GDM1 (cell line): ENCODE measurements at regions not wholly inside any gene's neighbourhood (a gene's known extent, or its start where the extent isn't known, plus 50 kb on each side); places are given as distances from the start of the nearest gene placed in this dataset.
"Not testable (repeated sequence)": the region's sequence is repeated elsewhere in the genome, so short reads cannot be mapped to it uniquely, and the experiment has no call there.

ENCODE experiments used
- DNase-seq: peaks from one replicate; lab custom pipeline; 2025; lab: John Stamatoyannopoulos, UW

GRCh38 chr12:83349907-83350611 is 663.4 kb downstream of the TMTC2 start:
- DNase-seq: no peak

GRCh38 chr12:83346333-83346732 is 659.6 kb downstream of the TMTC2 start:
- no peak for DNase-seq

DNA sequence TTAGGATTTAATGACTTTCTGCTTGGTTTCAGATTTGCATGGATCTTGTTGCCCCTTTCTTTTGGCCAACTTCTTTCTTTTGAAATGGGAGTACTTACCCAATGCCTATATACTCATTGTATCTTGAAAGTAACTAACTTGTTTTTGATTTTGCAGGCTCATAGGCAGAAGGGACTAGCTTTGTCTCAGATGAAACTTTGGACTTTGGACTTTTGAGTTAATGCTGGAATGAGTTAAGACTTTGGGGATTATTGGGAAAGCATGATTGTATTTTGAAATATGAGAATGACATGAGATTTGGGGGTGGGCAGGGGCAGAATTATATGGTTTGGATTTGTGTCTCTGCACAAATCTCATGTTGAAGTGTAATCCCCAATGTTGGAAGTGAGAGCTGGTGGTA is 657.1 kb downstream of the TMTC2 start:
- DNase-seq: no peak

DNA sequence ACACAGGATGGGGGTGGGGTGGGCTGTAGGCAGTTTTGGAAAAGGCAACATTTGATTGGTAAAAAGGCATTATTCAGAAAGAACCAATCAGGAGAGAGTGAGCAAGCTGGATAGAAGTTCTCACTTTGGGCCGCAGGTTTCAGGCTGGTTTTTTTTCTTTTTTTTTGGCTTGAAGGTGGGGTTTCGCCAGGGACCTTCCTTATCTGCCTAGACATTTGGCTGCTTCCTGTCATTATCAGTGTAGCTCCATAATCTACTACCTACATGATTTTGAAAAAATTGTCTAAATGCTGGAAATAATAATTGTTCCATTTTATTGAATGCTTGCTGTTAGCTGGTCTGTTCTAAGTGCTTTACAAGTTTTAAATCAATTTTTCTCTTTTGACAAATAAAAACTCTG is 649.0 kb downstream of the TMTC2 start:
- DNase-seq: no peak

GRCh38 chr12:83326666-83327065 is 640.0 kb downstream of the TMTC2 start:
- DNase-seq: no peak

DNA sequence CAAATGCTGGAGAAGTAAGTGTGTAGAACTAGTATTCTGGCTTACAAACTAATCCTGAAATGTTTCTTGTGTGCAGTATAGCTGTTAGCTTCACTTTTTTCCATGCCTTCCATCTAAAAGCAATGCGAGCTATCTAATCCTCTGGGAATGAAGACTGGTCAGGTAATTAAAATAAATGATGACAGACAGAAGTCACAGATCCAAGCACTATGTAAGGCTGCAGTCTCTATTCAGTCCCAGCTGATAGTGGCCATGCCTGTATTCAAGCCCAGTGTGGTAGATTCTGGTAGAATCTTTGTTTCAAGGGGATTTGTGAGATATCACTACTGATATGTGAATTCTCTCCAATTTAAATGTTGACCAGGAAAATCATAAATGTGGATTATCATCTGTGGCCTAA is 637.2 kb downstream of the TMTC2 start:
- DNase-seq: no peak

DNA sequence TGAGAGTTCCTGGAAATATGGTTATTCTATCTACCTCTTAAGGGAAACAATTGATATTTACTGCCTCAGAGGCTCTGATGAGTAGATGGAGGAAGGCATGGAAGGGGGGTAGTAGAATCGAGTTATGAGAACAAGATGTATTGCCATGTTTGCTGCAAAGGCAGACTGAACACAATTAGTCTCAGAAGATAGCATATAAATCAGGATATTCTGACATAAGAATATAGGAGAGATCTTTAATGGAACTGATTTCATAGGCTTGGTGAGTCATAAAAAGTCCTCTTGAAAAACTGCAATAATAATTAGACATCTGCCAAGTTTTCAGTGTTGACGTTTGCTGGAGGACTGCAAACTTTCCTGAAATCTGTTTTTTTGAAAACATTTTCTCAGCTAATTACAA is 636.1 kb downstream of the TMTC2 start:
- DNase-seq: no peak

DNA sequence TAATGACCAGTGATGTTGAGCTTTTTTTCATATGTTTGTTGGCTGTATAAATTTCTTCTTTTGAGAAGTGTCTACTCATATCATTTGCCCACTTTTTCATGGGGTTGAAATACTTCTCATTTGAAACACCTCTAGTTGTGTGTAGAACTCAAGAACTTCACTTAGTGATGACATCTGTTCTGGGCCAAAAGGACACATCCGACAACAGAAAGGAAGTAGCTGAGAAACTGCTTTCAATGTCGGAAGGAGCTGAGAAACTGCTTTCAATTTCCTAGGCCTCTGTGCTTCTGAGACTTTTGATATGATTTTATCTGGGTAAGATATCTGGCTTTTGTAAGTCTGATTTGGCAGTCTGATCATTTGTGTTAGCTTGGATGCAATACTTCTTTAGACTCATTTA is 635.3 kb downstream of the TMTC2 start:
- no peak for DNase-seq

- no peak for DNase-seq
Observed at GRCh38 chr12:83320350-83320749, 633.6 kb downstream of the TMTC2 start.

DNA sequence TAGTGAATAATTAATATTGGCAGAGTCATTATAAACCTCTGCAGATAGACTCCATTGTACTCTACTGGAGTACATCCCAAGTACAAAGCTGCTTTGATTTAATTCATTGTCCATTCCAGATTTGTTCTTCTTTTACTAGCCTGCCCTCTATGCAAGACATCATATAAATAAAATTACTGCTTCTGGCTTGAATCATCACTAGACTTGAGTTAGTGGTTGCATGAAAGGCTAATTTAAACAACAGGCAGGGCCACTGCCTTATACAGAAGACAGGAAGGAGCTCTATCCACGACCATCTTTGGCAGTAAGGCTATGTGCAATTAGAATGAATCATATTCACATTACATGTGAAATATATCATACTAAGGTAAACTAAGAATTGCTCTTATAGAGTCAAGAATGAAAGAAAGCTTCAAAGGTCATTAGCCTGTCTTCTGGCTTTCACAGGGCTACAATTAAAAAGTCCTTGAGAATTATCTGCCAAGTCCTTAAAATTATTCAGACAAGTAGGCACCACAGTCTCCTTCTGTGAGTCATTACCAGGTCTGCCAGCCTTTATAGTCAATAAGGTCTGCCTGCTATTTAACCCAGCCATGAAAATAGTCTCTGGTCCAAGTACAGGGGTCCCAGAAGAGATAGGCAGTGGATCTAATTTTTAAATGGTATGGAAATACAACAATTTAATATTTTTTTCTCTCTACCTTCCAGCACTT is 631.8 kb downstream of the TMTC2 start:
- no peak for DNase-seq

- DNase-seq: no peak
Observed at GRCh38 chr12:83317595-83317994, 630.9 kb downstream of the TMTC2 start.

GRCh38 chr12:83313827-83314226 is 627.1 kb downstream of the TMTC2 start:
- no peak for DNase-seq

GRCh38 chr12:83313322-83313721 is 626.6 kb downstream of the TMTC2 start:
- no peak for DNase-seq

GRCh38 chr12:83276904-83277303 is 590.2 kb downstream of the TMTC2 start:
- no peak for DNase-seq

DNA sequence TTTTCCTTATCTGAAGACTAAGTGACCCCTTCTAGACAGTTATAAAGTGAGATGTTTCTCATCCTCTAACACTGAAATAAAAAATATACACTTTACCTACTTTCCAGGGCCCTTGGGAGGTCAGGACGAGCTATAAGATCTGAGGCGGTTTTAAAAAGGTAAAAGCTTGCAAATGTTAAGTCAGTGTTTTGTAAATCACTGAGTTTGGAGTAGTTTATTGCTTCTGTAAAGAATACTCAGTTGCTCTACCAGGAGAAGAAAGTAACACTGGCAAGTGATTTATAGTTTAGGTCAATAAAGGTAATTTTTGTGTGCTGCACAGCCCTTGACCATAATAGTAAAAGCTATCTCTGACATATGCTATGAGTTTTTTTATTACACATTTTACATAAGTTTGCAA is 584.5 kb downstream of the TMTC2 start:
- no peak for DNase-seq

DNA sequence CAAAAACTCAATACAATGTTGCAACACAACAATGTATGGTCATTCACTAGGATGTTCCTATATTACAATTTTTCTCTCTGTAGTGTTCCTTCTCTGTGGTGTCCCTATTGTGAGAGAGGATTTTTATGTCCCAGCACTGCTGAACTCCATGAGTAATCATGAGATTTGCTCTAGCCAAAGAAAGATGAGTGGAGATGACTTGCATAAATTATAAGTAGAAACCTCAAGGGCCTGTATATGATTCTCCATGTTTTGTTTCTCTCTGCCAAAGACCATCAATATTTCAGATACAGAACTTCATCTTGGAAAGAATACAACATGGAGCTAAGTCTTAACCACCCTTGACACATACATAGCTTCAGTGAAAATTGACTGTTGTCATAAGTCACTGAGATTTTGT is 579.1 kb downstream of the TMTC2 start:
- no peak for DNase-seq

GRCh38 chr12:83261998-83262397 is 575.3 kb downstream of the TMTC2 start:
- no peak for DNase-seq

GRCh38 chr12:83260126-83260525 is 573.4 kb downstream of the TMTC2 start:
- not testable (repeated sequence) for DNase-seq

DNA sequence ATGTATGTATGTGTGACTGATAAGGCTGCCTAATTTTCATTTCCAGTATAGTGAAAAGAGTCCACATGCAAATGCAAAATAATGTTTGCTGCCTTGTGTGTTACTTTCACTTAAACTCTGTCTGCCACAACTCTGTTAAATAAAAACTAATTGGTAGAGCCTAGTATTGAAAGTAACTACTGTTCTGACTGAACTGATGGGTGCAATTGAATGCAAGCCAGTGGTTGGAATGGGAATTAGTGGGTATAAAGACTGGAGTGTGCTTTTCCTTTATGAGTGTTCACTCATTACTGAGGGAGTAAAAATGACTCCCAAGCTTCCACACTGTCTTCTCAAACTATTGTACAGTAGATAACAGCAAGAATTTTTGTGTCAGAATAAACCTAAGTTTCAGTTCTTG is 571.0 kb downstream of the TMTC2 start:
- no peak for DNase-seq

- DNase-seq: no peak
Observed at GRCh38 chr12:83256562-83256961, 569.9 kb downstream of the TMTC2 start.

GRCh38 chr12:83250866-83251265 is 564.2 kb downstream of the TMTC2 start:
- DNase-seq: no peak

GRCh38 chr12:83245156-83245555 is 558.5 kb downstream of the TMTC2 start:
- no peak for DNase-seq

DNA sequence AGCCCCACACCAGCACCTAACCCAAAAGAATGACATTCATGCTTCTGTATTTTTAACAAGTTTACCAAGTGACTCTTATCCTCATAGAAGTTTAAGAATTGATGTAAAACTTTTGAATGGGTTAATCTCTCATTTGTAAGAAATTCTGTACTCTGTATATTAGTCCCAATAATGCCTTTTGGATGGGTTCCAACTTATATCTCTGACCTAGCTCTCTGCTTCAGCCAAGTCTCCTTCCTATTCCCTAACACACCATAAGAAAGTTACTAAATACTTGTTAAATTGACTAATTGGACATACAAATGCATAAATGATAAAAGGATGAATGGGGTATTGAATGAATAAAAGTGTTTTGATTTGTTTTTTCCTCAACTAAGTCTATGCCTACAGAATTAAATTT is 557.3 kb downstream of the TMTC2 start:
- no peak for DNase-seq

- not testable (repeated sequence) for DNase-seq
Observed at GRCh38 chr12:83233987-83234386, 547.3 kb downstream of the TMTC2 start.
